ENCODE measurements at regions not wholly inside any gene's neighbourhood (a gene's known extent, or its start where the extent isn't known, plus 50 kb on each side); places are given as distances from the start of the nearest gene placed in this dataset.

DNA sequence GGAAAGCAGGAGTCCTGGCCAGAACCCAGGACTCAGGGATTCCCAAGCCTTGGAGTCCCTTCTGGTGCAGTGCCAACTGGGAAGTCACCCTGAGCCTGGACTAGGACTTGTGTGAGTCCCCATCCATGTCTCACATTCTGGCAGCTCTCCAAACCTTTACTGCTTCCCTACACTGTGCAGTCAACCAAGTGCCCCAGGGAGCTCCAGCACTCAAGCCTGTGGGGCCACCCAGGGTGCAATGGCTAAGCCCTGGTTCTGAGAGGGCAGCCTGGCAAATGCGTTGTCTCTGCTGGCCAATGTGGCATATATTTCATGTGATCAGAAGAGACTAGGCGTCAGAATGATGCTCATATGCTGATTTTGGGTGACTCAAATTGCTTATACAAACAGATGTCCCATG lies 223.4 kb downstream of the SP3 start:
- DNase-seq = no peak

DNA sequence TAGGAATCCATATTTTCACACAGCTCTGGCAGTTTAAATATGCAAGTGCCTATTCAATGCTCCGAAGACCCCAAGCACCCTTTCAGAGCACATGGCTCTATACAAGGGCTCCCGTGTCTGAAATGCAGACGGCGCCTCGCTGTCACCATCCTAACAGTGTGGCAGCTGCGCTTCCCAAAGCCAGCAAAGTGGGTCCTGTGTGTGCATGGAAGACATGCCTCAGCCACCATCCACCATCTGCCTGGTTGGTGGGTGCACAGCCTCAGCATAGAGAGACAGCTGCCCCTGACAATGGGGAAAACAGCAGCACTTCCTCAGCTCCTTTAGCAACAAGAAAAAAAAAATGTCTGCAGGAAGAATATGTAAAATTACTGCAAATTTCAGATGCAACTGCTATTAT lies 218.1 kb downstream of the SP3 start:
- no peak for DNase-seq

- DNase-seq = no peak
Measured at GRCh38 chr2:173749315-173749714, 215.9 kb downstream of the SP3 start.

DNA sequence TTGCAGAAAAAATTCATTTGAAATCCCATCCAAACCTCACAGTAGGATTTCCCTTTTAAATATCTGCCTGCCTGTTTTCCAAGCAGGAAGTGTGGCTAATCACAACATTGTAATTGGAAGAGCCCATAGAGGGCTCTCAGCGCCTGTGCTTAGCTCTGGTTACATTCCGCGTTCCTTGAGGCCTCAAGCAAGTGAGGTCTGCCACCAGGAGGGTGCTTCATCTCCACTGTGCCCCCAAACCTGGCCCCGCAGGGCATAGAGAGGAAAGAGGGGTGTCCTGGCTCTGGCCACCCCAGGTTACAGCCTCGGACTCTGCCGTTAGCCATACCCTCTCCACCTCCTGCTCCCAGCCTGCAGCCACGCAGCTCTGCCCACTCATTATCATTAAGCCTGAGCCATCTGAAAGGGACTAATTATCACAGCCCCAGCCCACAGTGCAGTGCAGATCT lies 214.8 kb downstream of the SP3 start:
- no peak for DNase-seq

- DNase-seq = no peak
Measured at GRCh38 chr2:173750831-173751230, 214.3 kb downstream of the SP3 start.

DNA sequence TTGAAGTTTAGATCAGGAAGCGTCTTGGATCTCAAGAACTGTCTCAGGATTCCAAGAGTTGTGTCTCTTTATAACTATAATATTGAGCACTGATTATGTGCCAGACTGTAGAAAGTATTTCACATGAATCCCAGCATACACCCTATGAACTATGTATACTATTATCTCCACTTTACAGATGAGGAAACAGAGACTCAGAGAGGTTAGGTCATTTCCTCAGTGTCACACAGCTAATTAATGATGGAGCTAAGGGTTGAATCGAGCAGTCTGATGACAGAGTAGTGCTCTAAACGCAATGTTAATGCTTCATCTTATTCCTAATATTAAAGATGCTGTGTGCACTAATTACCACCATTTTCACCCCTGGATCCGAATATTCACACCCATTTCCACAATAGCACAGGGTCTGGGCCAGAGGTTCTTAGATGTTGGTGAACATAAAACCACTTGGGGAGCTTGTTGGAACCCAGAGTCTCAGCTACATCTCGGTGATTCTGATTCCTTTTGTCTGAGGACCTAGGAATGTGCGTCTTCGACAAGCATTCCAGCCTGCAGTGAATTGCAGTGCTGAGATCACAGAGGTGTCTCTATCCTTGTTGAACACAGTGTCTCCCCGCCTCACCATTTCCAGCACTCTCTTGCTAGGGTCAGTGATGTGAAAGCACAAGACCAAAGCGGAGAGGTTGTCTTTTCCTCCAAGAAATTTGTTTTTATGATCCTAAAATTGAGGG lies 213.8 kb downstream of the SP3 start:
- no peak for DNase-seq

GRCh38 chr2:173752152-173752551 lies 213.0 kb downstream of the SP3 start:
- no peak for DNase-seq

DNA sequence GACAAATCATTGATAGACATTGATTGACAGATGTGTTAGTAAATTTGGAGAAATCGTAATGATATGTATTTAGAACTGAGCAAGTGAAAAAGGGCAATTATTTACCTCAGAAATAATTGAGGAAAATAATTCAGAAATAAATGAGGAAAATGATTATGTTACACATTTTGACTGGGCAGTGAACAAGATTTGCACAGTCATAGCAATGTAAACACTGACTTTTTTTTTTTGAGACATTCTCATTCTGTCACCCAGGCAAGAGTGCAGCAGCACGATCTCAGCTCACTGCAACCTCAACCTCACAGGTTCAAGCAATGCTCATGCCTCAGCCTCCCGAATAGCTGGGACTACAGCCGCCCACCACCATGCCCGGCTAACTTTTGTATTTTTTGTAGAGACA lies 211.7 kb downstream of the SP3 start:
- DNase-seq = no peak

GRCh38 chr2:173754165-173754564 lies 211.0 kb downstream of the SP3 start:
- DNase-seq = no peak

GRCh38 chr2:173754837-173755236 lies 210.3 kb downstream of the SP3 start:
- DNase-seq = no peak

GRCh38 chr2:173755798-173756197 lies 209.4 kb downstream of the SP3 start:
- DNase-seq = no peak

GRCh38 chr2:173759959-173760358 lies 205.2 kb downstream of the SP3 start:
- no peak for DNase-seq

DNA sequence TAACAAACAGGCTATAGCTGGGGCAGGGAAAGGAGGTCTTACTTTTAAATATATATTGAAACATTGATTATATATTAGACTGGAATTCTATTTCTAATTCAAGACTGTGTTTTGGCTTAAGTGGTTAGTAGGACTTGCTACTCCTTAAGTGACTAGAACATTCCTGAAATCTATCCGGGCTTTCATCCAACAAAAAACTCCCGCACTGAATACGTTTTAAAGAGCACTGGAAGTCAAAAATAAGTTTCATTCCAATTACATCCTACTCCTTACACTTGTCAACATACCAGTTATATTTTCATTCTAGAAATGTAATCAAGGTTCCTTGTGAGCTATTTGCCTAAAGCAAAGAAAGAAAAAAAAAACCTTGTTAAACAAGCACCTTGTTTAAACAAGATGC lies 204.6 kb downstream of the SP3 start:
- no peak for DNase-seq

DNA sequence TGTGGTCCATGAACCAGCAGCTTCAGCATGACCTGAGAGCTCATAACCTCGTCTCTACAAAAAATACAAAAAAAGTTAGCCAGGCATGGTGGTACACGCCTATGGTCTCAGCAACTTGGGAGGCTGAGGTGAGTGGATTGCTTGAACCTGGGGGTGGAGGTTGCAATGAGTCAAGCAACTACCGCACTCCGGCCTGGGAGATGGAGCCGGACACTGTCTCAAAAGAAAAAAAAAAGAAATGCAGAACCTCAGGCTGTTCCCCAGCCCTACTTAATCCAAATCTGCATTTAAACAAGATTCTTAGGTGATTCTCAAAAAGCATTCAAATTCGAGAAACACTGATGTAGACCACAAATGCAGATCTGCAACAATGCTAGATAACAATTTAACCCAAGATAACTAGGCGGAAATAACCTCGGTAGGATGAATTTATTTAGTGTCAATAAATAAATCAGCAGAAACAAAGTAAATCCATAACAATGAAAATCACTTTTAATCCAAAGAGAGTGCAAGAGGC lies 203.5 kb downstream of the SP3 start:
- no peak for DNase-seq

GRCh38 chr2:173762221-173762620 lies 203.0 kb downstream of the SP3 start:
- no peak for DNase-seq

DNA sequence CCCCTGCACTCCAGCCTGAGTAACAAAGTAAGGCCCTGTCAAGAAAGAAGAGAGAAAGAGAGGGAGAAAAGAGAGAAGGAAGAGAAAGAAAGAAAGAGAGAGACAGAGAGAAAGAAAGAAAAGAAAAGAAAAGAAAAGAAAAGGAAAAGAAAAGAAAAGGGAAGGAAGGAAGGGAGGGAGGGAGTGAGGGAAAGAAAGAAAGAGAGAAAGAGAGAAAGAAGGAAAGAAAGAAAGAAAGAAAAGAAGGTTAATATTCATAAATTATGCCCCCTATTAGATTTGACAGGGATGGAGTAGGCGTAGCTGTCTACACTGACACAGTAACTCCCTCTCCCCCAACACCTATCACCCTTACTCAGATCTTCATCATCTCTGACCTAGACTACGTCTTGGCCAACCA lies 202.3 kb downstream of the SP3 start:
- DNase-seq = no peak

DNA sequence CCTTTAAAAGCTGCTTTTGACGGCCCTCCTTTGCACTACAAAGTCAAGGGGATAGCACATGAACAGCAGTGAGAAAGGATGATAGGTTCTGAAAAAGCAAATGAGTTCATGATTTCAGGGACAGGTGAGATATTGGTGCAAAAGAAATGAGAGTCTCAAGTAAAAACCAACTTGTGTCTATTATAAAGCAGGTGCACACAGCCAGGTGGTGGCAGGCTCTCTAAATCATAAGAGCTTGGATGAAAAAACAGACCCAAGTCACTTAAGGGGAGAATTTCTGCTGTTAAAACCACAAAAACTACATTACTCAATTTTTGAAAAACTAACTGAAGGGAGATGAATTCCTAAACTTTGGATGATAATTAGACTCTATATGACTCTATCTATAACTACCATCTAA lies 201.5 kb downstream of the SP3 start:
- DNase-seq = no peak

- DNase-seq = no peak
Measured at GRCh38 chr2:173764094-173764493, 201.1 kb downstream of the SP3 start.

GRCh38 chr2:173766537-173767289 lies 198.5 kb downstream of the SP3 start:
- DNase-seq = no peak

DNA sequence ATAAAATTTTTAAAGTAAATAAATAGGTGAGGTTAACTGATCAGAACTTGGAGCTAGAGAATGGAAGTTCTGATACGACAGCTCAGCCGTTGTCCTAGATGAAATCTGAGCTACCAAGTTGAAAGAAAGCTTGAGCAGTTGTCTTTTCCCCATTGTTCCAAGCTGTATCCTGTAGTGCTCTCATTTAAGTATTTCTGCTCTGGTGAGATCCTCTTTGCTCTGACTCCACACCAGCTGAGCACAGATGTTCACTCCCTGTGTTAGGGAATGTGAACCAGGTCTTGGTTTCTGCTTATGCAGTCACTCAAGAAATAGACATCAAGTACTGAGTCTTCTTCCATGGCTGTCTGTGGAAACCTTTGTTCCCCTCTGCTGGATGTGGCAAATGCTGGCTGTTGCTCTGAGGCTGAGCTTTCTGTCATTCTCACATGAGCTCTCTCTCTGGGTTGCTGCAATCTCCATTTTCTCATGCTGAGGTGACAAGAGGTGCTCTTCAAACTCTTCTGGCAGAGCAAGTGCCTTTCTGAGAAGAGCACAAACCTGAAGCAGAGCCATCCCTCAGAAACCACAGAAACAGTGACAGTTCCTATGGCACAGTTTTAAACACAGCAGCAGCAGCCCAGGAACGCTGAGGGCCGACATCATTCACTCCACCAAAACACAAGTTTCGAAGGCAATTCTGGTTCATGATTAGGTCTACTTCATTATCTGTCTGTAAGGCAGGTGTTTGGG lies 194.1 kb downstream of the SP3 start:
- no peak for DNase-seq

DNA sequence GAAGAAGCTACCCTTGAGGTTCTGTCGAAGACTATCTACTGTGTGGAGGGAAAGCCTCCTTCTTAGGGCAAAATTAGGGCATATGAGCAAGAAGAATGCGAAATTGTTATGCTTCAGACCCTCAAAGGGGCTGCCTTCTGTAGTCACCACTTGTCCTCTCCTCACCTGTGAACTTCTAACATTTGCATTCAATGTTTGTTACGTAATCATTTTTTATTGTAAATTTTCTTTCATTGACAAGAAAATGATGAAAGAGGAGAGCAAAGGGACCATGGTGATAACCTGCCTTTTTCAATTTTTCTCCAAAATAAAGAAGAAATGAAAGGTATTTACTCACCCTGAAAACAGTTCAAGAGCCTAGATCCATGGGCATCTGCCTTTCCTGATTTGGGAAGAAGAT lies 193.0 kb downstream of the SP3 start:
- no peak for DNase-seq

DNA sequence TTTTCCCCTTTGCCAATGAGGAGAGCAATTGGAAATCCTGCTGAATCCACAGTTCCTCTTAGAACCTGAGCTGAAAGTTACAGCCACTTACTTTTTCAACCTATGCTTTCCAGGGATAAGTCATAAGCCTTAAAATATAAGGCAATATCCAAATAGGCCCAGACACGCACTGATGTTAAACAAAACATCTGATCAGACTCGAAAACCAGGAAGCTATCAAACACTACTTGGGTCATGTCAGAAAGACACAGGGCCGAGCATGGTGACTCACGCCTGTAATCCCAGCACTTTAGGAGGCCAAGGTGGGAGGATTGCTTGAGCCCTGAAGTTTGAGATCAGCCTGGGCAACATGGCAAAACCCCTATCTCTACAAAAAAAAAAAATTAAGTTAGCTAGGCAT lies 192.1 kb downstream of the SP3 start:
- DNase-seq = no peak

DNA sequence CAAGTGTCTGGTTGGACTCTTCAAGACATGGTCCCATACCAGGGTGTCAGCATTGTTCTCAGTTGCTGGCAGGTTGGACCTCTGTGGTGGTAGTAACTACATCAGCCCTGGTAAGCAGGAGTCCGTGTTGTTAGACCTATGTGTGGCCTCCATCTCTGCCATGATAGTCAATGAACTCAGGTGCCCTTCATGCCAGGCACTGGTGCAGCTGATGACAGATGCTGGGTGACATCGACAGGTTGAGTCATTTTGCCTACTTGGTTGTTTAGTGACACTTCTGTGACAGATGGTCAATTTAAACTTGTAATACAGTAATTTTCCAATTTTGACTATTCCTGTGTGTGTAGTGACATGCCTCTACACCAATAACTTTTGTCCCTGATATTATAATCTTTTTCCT lies 189.7 kb downstream of the SP3 start:
- no peak for DNase-seq

DNA sequence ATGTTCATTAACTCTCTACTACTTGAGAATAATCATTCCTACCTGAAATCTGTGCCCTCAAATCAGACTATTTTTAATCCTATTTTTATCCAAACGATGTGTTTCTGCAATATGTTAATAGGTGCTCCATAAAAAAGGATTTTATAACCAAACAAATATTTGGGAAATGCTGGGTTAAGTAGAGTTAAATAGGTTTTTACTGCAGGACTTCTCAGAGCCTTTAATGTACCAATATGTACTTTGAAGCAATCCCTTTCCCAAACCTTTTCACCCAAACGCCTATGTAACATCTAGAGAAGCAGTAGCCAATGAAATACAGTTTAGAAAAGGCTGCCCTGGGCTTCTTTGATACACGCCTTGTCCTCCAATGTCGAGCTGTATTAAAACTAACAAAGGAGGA lies 182.5 kb downstream of the SP3 start:
- DNase-seq = no peak

All from effector CD4-positive, alpha-beta T cell (primary cell).